ENCODE measurements at regions not wholly inside any gene's neighbourhood (a gene's known extent, or its start where the extent isn't known, plus 50 kb on each side); places are given as distances from the start of the nearest gene placed in this dataset.

DNA sequence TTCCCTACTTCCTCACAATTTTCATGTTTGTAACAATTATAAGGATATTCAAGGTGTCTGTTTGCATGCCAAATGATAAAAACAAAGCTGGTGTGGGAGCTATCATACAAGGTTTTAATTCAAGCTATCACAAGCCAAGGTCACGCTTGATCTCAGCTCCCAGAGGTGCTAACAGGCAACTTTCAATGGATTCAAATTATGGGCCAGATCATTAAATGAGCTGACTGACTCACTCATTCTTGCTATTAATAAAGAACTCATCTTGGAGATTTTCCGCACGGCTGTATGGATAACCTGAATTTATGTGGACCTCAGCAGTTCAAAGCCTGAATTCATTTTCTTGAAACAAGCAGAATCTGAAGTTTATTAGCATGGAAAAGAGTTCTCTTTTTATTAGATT lies 267.3 kb upstream of the CDH6 start:
- no peak for DNase-seq

GRCh38 chr5:30921388-30921787 lies 272.1 kb upstream of the CDH6 start:
- no peak for DNase-seq

GRCh38 chr5:30918171-30918570 lies 275.3 kb upstream of the CDH6 start:
- no peak for DNase-seq

DNA sequence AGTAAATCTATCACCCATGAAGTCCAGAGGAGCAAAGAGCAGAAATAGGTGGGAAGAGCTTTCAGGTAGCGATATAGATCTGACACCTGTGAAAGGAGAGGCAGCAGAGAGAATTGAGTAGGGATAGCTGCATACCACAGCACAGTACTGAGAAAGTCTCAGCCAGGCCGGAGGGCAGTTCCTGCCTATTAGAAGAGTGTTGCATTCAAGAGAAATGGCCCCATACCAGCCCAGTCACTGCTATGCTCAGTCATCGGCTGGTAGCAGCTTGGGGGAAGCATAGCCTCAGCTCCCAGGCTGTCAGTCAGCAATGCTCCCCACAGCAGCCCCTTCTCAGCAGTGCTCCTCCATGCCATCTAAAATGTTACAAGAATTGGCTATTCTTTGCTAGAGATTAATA lies 285.1 kb upstream of the CDH6 start:
- DNase-seq = no peak

GRCh38 chr5:30900367-30900766 lies 293.1 kb upstream of the CDH6 start:
- no peak for DNase-seq

GRCh38 chr5:30894811-30895210 lies 298.7 kb upstream of the CDH6 start:
- no peak for DNase-seq

GRCh38 chr5:30891660-30892059 lies 301.8 kb upstream of the CDH6 start:
- no peak for DNase-seq

DNA sequence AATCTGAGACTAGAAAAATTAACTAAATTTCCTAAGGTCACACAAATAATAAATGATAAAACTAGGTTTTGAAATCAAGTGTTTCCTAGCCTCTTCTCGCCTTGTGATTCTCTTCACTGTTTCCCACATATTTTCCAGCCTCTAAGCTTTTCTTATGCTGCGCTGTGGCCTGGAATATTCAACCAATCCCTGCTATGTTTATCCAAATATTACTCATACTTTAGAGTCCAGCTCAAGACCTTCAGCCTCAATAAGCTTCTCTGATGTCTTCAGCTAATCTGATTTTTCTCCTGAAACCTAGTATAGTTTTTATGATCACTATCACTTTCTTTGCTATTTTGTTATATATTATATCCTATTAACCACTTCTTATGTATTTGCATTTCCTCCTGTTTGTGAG lies 303.1 kb upstream of the CDH6 start:
- no peak for DNase-seq

DNA sequence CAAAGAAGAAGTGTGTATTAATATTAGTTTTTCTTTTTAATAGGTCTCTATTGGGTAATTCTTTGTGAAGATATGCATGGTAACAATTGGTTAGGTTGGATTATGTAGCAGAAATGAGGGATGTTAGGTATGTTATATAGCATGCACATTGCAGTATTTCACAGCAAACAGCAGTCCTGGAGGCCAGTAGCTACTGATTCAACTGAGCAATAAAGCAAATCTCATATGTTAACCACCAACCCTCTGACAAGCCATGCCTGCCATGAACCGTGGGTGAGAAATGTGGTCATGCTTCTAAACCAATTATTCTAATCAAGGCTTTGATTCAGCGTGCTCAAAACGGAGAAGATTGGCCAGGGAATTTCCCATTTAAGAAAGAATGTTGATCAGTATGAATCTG lies 313.0 kb upstream of the CDH6 start:
- no peak for DNase-seq

DNA sequence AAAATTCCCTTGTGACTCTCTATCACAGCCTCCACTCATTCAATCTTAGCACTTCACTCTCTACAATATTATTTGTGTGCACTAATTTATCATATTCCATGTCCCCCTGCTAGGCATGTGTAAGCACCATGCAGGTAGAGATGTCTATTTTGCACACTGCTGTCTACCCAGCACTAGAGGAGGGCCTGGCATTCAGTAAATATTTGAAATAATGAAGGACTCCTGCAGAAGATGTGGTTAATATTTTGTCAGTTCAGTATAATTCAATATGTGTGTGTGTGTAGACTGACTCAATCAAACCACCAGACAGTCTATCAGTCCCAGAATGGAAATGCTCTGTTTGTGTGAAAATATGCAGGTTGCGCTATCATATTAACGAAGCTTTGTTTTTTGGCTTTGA lies 313.6 kb upstream of the CDH6 start:
- DNase-seq = no peak

GRCh38 chr5:30878746-30879145 lies 314.7 kb upstream of the CDH6 start:
- no peak for DNase-seq

DNA sequence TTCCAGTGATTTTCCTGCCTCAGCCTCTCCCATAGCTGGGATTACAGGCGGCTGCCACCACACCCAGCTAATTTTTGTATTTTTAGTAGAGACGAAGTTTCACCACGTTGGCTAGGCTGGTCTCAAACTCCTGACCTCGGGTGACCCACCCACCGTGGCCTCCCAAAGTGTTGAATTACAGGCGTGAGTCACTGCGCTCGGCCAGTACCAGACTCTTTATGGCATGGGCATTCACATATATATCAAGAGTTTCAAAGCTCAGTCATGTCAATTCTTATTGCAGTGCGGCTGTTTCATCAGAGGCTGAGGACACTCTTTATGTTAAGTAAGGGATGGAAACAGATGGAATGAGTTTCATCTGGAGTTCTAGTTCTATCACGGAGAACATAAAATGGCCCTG lies 315.2 kb upstream of the CDH6 start:
- DNase-seq = no peak

GRCh38 chr5:30874241-30875034 lies 319.0 kb upstream of the CDH6 start:
- DNase-seq = no peak

GRCh38 chr5:30871196-30871595 lies 322.3 kb upstream of the CDH6 start:
- no peak for DNase-seq

DNA sequence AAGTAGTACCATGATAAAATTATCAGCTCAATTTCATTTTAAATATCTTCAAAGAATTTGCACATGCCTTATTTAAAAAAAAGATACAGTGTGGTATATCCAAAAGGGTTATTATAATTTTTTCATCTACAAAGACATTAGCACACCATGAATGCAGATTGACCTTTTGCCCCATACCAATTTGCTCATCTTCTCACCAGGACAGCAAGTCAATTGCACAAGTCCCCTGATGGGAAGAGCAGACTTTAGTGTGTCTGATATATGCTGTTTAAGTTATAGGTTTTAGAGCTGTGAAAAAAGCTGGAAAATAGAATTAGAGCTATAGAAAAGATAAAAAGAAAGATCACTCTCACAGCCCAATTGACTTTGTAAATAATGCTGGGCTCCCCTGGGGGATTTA lies 325.8 kb upstream of the CDH6 start:
- no peak for DNase-seq

DNA sequence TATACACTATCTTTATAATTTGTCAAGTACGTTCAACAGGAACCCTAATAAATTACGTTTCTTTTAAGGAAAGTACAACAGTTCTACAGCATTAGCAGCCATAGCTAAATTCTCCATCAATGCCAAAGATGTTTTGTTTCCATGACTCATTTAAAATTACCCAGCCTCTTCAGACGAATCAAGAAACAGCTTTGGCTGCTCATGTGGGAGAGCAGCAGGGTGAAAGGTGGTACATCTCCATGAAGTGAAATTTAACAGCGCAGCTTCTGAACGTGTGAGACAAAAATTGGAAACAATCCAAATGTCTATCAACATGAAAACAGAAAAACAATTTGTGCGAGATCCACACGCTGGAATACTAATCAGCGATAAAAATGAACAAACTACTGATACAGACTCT lies 327.3 kb upstream of the CDH6 start:
- DNase-seq = no peak

DNA sequence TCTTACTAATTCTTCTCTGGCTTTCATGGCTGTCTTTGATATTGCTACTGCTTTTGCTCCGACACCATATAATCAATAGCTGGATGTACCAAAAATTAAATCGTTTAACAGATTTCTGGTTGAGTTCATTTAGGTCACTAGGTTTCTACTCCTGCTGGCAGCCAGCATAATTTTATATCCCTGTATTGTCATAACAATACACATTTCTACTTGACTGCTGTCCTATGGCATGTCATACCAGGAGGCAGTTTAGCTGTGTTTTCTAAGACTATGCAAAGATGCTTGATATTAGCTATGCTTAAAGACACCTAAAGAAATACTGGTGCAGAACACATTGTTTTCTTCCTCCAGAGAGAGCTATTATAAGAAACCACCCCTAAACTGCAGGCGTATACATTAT lies 337.2 kb upstream of the CDH6 start:
- no peak for DNase-seq

DNA sequence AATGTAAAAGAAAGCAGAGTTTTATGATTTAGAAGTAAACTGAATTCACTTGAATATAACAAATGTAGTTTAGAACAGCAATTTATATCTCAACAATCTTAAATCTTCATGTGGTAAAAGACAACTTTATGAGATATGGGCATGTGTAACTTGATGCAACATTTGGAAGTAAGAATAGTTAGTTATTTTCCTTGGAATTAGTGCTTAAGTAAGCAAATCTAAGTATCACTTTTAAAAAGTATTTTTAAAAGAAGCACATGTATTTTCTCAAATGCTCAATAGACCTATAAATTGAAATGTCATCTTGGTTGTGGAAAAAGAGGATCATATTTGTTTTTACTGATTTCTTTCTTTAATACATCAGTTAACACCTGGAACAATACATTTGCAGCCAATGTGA lies 340.3 kb upstream of the CDH6 start:
- DNase-seq = no peak

DNA sequence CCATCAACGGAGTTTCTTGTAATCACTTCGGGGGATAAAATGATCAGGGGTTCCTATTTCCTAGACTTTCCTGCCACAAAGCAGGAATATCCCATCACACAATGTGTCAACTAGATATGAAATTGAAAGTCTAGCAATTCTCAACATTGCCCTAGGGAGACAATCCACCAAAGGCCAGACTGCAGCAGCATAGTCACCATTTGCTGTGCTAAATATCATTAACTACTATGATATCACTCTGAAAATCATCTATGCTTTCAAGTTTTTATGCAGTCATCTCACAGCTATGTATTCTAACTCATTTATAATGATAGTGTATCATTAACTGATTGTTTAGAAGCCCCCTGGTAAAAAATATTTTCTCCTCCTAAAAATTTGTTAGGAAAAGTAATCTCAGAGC lies 342.6 kb upstream of the CDH6 start:
- DNase-seq = no peak

GRCh38 chr5:30849931-30850710 lies 343.4 kb upstream of the CDH6 start:
- DNase-seq = no peak

DNA sequence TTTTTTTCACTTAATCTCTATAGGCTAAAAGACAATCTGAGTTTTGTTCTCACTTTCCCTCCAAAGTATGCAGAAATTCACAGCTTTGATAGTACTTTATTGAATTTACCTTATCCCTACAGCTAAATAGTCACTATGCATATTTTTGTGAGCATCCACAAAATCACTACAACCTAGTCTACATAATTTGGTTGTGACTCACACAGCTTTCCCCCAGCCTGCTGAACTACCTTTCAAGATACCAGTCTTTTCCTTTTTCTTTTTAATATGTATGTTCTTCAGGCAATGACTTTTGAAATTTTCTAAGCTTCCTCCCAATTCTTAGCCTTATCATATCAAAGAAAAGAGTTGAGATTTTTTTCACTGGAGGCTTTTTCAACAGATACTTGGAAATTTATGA lies 347.3 kb upstream of the CDH6 start:
- no peak for DNase-seq

DNA sequence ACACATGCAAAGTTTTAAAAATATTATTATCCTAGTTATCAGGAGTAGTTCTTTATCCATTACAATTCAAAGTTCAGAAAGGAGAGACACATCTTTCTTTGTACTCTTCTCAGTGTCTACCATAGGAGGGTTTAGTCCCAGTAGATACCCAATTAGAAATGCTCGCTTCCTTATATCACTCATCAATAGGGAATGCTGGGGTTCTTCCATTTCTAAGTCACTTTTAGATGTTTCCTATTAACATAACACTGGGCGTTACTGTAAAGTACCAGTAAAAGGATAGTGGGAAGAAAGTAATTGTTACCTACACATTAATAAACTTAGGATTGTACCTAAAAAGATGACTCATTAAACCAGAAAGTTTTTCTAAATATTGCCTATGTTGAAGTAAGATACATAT lies 348.3 kb upstream of the CDH6 start:
- no peak for DNase-seq

- DNase-seq = no peak
Measured at GRCh38 chr5:30843541-30843940, 349.9 kb upstream of the CDH6 start.

DNA sequence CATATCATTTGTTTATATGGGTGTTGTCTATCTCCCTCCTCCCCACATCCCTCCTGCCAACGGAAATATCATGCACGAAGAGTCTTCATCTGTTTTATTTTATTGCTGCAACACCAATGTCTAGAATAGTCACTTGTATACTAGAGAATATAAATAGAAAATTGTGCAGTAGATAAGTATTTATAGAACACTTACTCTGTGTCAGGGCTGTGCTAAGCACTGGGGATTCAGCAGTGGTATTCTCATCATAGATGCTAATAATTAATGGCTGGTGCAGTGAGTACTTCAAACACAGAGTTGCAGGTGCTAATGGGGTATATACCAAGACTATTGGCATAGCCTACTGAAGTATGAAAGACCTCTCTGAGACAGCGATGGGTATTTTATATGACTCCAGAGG lies 353.5 kb upstream of the CDH6 start:
- DNase-seq = no peak
